Prostate gland (tissue), 2 donors: ENCODE measurements at regions not wholly inside any gene's neighbourhood (a gene's known extent, or its start where the extent isn't known, plus 50 kb on each side); places are given as distances from the start of the nearest gene placed in this dataset.

Experiments
- POLR2A ChIP-seq: fragments of 450-650 bp; IDR thresholded peaks from one replicate; pipeline ENCODE4 v1.6.1; 2016; ENCODE audit warnings: antibody characterized with exemption, mild to moderate bottlenecking
- TF ChIP-seq, protein P1 (sequence below), 4 experiments: fragments of 200-600 bp in 2 of 4; fragments of 450-650 bp in 2 of 4; sonication (generic) in 2 of 4; IDR thresholded peaks; 1 replicate in 3 of 4; 2 replicates in 1 of 4; pipeline ENCODE4 v1.5.1; 2016 to 2019; ENCODE audit warnings: antibody characterized with exemption in 4 of 4, mild to moderate bottlenecking in 2 of 4, moderate library complexity in 2 of 4

DNA sequence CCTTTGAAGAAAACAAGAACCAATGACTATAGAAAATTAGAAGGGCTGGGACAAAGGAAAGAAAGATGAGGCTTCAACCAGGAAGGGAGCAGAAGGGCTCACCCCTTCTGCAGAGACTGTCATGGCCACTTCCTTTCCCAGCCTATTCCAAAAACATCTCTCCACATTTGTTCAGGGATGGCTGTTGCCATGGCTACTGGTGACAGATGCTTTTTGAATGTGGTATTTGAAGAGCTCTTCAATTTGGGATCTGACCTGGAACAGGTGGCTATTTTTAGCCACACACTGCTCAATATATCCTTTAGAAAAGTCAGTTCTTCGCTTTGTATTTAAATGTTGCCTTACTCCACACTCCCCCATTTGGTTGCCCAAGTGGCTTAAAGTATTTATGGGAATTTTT lies 64.1 kb upstream of the LCLAT1 start:
- TF ChIP-seq, protein P1, sequence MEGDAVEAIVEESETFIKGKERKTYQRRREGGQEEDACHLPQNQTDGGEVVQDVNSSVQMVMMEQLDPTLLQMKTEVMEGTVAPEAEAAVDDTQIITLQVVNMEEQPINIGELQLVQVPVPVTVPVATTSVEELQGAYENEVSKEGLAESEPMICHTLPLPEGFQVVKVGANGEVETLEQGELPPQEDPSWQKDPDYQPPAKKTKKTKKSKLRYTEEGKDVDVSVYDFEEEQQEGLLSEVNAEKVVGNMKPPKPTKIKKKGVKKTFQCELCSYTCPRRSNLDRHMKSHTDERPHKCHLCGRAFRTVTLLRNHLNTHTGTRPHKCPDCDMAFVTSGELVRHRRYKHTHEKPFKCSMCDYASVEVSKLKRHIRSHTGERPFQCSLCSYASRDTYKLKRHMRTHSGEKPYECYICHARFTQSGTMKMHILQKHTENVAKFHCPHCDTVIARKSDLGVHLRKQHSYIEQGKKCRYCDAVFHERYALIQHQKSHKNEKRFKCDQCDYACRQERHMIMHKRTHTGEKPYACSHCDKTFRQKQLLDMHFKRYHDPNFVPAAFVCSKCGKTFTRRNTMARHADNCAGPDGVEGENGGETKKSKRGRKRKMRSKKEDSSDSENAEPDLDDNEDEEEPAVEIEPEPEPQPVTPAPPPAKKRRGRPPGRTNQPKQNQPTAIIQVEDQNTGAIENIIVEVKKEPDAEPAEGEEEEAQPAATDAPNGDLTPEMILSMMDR (IDR thresholded peaks at IDR 0.05): no peak
- TF ChIP-seq POLR2A: no peak
